Spleen (tissue), 7 donors: ENCODE measurements at regions not wholly inside any gene's neighbourhood (a gene's known extent, or its start where the extent isn't known, plus 50 kb on each side); places are given as distances from the start of the nearest gene placed in this dataset.

Experiments
- POLR2A ChIP-seq, 3 donors: fragments of 450-650 bp; IDR thresholded peaks; one replicate each; pipeline ENCODE4 v1.5.1; 2017; ENCODE audit warnings: antibody characterized with exemption in 3 of 3, mild to moderate bottlenecking in 1 of 3
- TF ChIP-seq, protein P1 (sequence below), 11 experiments: fragments of 200-600 bp in 7 of 11; fragments of 450-650 bp in 4 of 11; sonication (generic) in 4 of 11; IDR thresholded peaks in 8 of 11; conservative IDR thresholded peaks in 3 of 11; 1 replicate in 7 of 11; 2 replicates in 4 of 11; pipeline versions ENCODE4 v1.4.0 to v1.8.0; 2016 to 2021; ENCODE audit warnings: antibody characterized with exemption in 11 of 11, inconsistent platforms in 4 of 11, mild to moderate bottlenecking in 1 of 11
- donor health status: DM: no; HTN: no; CAD: no; lungs with moderate emphysema.
- donor health status: DM: no; HTN: no; CAD: no.
- donor health status: DM: no; HTN: no; CAD: no.

DNA sequence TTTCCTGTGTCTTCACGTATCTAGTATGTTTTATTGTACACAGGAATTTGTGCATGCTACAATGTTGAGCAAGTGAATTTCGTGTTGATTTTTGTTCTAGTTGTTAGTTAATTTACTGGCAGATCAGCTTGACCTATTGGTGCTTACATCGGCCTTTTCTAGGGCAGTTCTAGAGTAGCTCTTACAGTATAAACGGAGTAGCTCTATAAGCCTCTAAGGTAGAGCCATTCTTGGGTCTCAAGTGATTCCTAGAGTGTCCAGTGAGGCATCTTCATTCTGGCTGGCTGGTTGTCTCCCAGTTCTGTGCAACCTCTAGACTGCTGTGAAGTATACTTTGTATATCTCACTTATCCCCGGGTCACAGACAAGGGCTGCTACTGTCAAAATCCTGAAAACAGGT is 364.6 kb downstream of the CDH10 start:
- TF ChIP-seq POLR2A (IDR thresholded peaks at IDR 0.05): no peak
- TF ChIP-seq, protein P1, sequence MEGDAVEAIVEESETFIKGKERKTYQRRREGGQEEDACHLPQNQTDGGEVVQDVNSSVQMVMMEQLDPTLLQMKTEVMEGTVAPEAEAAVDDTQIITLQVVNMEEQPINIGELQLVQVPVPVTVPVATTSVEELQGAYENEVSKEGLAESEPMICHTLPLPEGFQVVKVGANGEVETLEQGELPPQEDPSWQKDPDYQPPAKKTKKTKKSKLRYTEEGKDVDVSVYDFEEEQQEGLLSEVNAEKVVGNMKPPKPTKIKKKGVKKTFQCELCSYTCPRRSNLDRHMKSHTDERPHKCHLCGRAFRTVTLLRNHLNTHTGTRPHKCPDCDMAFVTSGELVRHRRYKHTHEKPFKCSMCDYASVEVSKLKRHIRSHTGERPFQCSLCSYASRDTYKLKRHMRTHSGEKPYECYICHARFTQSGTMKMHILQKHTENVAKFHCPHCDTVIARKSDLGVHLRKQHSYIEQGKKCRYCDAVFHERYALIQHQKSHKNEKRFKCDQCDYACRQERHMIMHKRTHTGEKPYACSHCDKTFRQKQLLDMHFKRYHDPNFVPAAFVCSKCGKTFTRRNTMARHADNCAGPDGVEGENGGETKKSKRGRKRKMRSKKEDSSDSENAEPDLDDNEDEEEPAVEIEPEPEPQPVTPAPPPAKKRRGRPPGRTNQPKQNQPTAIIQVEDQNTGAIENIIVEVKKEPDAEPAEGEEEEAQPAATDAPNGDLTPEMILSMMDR (IDR thresholded peaks at IDR 0.05 in 8 of 11, conservative IDR thresholded peaks at IDR 0.05 in 3 of 11): no peak
